ENCODE measurements at regions not wholly inside any gene's neighbourhood (a gene's known extent, or its start where the extent isn't known, plus 50 kb on each side); places are given as distances from the start of the nearest gene placed in this dataset.

- TF ChIP-seq CTCF (IDR thresholded peaks at IDR 0.05) (no peak), POLR2A (IDR thresholded peaks at IDR 0.05) (no peak)
Measured at GRCh38 chr20:30630761-30631160, 626.7 kb upstream of the DEFB115 start.

Data from body of pancreas (tissue), 4 donors.